PC-9 (cell line): ENCODE measurements at regions not wholly inside any gene's neighbourhood (a gene's known extent, or its start where the extent isn't known, plus 50 kb on each side); places are given as distances from the start of the nearest gene placed in this dataset.

Source experiments
- BruUV-seq: library from RNA; stranded (reverse); fragments of 400-500 nt; replicated peaks from 2 replicates; lab custom pipeline; 2021; lab: Mats Ljungman, UMichigan
- CTCF ChIA-PET: fragments of 300-600 bp; sonication (Branson Sonifier 250); formaldehyde crosslinking; loops from one replicate; lab custom pipeline; 2022; ENCODE audit warnings: antibody characterized with exemption; lab: Charles Lee
- POLR2A ChIA-PET: fragments of 300-600 bp; sonication (Branson Sonifier 250); formaldehyde crosslinking; loops from one replicate; lab custom pipeline; 2022; ENCODE audit warnings: antibody characterized with exemption; ENCODE audit not compliant: unreplicated experiment; lab: Charles Lee
- DNase-seq, 2 experiments: peaks; one replicate each; pipeline versions ENCODE4 v3.0.0 to v3.0.0-alpha.2; 2015 to 2022; ENCODE audit warnings: mixed read lengths in 1 of 2
- H2AFZ ChIP-seq: fragments of 200-600 bp; sonication (generic); 2 replicates; pipeline ENCODE4 v1.8.1; 2017; ENCODE audit warnings: antibody characterized with exemption
- H3F3A ChIP-seq: fragments of 200-600 bp; sonication (generic); 2 replicates; pipeline ENCODE4 v1.8.1; 2017; ENCODE audit warnings: antibody characterized with exemption, mild to moderate bottlenecking, low read depth; ENCODE audit not compliant: insufficient read depth
- H3K27ac ChIP-seq: fragments of 200-600 bp; sonication (generic); 2 replicates; pipeline ENCODE4 v1.6.1; 2016; ENCODE audit warnings: mixed run types
- H3K27me3 ChIP-seq: fragments of 200-600 bp; sonication (generic); 2 replicates; pipeline ENCODE4 v1.6.1; 2016; ENCODE audit warnings: low read depth, mixed run types; ENCODE audit not compliant: insufficient read depth
- H3K36me3 ChIP-seq: fragments of 200-600 bp; sonication (generic); 2 replicates; pipeline ENCODE4 v1.6.1; 2016; ENCODE audit warnings: low read depth, mixed run types
- H3K4me1 ChIP-seq: fragments of 200-600 bp; sonication (generic); replicated peaks from 2 replicates; pipeline ENCODE4 v1.6.1; 2016; ENCODE audit warnings: mixed run types; ENCODE audit not compliant: insufficient read depth
- H3K4me2 ChIP-seq: fragments of 200-600 bp; sonication (generic); 2 replicates; pipeline ENCODE4 v1.6.1; 2017; ENCODE audit warnings: mixed run types
- H3K4me3 ChIP-seq: fragments of 200-600 bp; sonication (generic); 2 replicates; pipeline ENCODE4 v1.6.1; 2016; ENCODE audit warnings: mixed run types
- H3K79me2 ChIP-seq: fragments of 200-600 bp; sonication (generic); 2 replicates; pipeline ENCODE4 v1.6.1; 2017; ENCODE audit warnings: low read depth, mixed run types
- H3K9me2 ChIP-seq: fragments of 200-600 bp; sonication (generic); 2 replicates; pipeline ENCODE4 v1.8.1; 2017; ENCODE audit warnings: mild to moderate bottlenecking; ENCODE audit not compliant: insufficient read depth
- H3K9me3 ChIP-seq: fragments of 200-600 bp; sonication (generic); 2 replicates; pipeline ENCODE4 v1.8.1; 2016; ENCODE audit warnings: low read depth; ENCODE audit not compliant: insufficient read depth
- H4K20me1 ChIP-seq: fragments of 200-600 bp; sonication (generic); 2 replicates; pipeline ENCODE4 v1.8.1; 2017; ENCODE audit not compliant: insufficient read depth
- EZH2 ChIP-seq: fragments of 200-600 bp; sonication (generic); IDR thresholded peaks from 2 replicates; pipeline ENCODE4 v1.8.0; 2017; ENCODE audit warnings: antibody characterized with exemption, low read depth
- intact Hi-C: fragments of 100-400 bp; cut with micrococcal nuclease; formaldehyde crosslinking; loops from one replicate; pipeline ENCODE4 v1.10.0; 2022; ENCODE audit not compliant: unreplicated experiment
- TF ChIP-seq, protein P1 (sequence below): fragments of 200-600 bp; sonication (generic); conservative IDR thresholded peaks from 2 replicates; pipeline ENCODE4 v1.6.1; 2017; ENCODE audit warnings: mixed run types, antibody characterized with exemption, mild to moderate bottlenecking, moderate library complexity

DNA sequence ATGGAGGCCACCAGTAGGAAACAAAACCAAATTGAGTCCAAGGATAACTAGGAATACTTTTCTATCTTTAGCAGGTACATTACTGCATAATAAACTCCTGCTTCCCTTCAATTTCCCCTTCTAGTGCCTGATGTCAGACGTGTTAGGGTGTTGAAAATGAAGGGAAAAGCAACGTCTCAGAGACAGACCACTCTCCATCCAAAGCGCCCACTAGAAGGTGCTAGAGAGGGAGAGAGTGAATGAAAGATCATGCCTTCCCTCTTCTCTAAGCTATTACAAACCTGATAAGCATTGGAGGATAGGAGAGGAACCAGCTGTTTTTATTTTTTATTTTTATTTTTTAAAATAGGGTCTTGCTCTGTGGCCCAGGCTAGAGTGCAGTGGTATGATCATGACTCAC, 64.1 kb downstream of the ZNF641 start:
- Histone ChIP-seq H3K9me3 (no peaks in the 10 kb centered on the region), H3K79me2 (no peaks in the 10 kb centered on the region), H3K27ac (no peak overlapping the region), H3K27me3 (no peaks in the 10 kb centered on the region), H3K9me2 (no peaks in the 10 kb centered on the region), H3K4me2 (no peak overlapping the region; the same call in 1 of the 2 replicates), H3K4me3 (no peak overlapping the region), H2AFZ (no peak overlapping the region), H3K36me3 (no peaks in the 10 kb centered on the region), H4K20me1 (no peaks in the 10 kb centered on the region), H3F3A (0 out of 2 replicates have a peak, but pooled peaks cover 5% of the 10 kb centered on the region), H3K4me1 (peaks cover 19% of the 10 kb centered on the region)
- no peak for DNase-seq
- POLR2A ChIA-PET = no interaction called here
- CTCF ChIA-PET = no interaction called here
- no TSS peak for BruUV-seq
- intact Hi-C loops = no loop called here
- TF ChIP-seq, protein P1, sequence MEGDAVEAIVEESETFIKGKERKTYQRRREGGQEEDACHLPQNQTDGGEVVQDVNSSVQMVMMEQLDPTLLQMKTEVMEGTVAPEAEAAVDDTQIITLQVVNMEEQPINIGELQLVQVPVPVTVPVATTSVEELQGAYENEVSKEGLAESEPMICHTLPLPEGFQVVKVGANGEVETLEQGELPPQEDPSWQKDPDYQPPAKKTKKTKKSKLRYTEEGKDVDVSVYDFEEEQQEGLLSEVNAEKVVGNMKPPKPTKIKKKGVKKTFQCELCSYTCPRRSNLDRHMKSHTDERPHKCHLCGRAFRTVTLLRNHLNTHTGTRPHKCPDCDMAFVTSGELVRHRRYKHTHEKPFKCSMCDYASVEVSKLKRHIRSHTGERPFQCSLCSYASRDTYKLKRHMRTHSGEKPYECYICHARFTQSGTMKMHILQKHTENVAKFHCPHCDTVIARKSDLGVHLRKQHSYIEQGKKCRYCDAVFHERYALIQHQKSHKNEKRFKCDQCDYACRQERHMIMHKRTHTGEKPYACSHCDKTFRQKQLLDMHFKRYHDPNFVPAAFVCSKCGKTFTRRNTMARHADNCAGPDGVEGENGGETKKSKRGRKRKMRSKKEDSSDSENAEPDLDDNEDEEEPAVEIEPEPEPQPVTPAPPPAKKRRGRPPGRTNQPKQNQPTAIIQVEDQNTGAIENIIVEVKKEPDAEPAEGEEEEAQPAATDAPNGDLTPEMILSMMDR = peak; percentile 26; the same call in 1 of the 2 replicates
- no peak for TF ChIP-seq EZH2

DNA sequence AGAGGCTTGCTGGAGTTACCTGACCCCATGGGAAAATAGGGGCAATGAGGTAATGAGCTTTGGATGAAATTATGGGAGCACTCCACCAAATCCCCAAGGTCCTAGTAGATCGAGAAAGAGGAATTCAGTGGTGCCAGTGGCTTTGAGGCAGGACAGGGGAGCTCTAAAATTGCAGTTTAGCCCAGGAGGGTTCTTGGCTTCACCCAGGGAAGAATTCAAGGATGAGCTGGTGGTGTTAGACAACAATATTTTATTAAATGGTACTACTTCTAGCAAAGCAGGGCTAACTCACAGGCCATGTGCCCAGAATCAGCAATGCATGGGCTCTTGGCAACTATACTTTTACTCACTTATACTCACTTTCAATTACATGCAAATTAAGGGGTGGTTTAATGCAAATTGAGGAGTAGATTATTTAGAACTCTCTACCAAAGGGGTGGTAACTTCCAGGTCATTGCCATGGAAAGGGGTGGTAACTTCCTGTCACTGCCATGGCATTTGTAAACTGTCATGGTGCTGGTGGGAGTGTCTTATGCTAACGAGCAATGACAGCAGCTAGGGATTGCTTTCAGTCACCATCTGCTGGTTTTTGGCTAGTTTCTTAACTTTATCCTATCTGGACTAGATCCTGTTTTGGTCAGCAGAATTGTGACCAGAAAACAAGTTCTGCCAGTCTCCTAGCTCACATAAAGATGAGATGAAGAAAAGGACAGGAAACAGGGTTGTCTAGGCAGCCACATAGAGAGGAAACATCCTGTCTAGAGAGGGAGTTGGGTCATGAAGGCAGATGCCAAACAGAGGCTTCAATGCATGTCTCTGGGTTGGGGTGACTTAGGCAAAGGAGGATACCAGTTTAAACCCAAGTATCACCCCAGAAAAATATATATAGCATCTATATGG, 64.7 kb downstream of the ZNF641 start:
- Histone ChIP-seq H3K9me2 (no peaks in the 10 kb centered on the region), H3K79me2 (no peaks in the 10 kb centered on the region), H3K27ac (no peak overlapping the region), H4K20me1 (no peaks in the 10 kb centered on the region), H3K4me1 (peaks cover 14% of the 10 kb centered on the region), H3K4me2 (no peak overlapping the region; the same call in 1 of the 2 replicates), H3K27me3 (no peaks in the 10 kb centered on the region), H3F3A (no peaks in the 10 kb centered on the region), H3K4me3 (no peak overlapping the region), H3K36me3 (no peaks in the 10 kb centered on the region), H3K9me3 (no peaks in the 10 kb centered on the region), H2AFZ (no peak overlapping the region)
- CTCF ChIA-PET = no interaction called here
- intact Hi-C loops = no loop called here
- no TSS peak for BruUV-seq
- TF ChIP-seq EZH2 = no peak
- POLR2A ChIA-PET = no interaction called here
- DNase-seq = peak in 1 of 2 experiments; percentile 57

DNA sequence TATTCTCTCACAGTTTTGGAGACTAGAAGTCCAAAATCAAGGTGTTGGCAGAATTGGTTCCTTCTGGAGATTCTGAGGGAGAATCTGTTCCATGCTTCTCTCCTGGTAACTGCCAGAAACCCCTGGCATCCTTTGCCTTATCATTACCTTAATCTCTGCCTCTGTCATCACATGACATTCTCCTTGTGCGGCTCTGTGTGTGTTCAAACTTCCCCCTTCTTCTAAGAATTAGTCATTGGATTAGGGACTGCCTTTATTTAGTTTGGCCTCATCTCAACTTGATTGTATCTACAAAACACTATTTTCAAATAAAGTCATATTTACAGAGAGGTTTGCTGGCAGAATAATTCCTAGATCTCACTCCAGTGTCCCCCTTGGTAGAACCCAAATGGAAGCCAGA, 68.9 kb downstream of the ZNF641 start:
- ChIA-PET POLR2A (no interaction called here), CTCF (no interaction called here)
- H3K27me3 ChIP-seq = no peaks in the 10 kb centered on the region
- H3K9me3 ChIP-seq = peaks cover under 1% of the 10 kb centered on the region; the same call in 1 of the 2 replicates
- no peaks in the 10 kb centered on the region for H3K36me3 ChIP-seq
- H3K4me1 ChIP-seq = 0 out of 2 replicates have a peak, but pooled peaks cover 13% of the 10 kb centered on the region
- intact Hi-C loops = no loop called here
- DNase-seq = peak in 1 of 2 experiments; percentile 67
- no peaks in the 10 kb centered on the region for H4K20me1 ChIP-seq
- H3K9me2 ChIP-seq = no peaks in the 10 kb centered on the region
- H3K27ac ChIP-seq = no peak overlapping the region
- BruUV-seq = no TSS peak
- no peak overlapping the region for H3K4me2 ChIP-seq
- TF ChIP-seq, protein P1 = no peak
- no peak for TF ChIP-seq EZH2
- H3F3A ChIP-seq = no peaks in the 10 kb centered on the region
- H3K79me2 ChIP-seq = no peaks in the 10 kb centered on the region
- no peak overlapping the region for H3K4me3 ChIP-seq
- no peak overlapping the region for H2AFZ ChIP-seq
